ENCODE measurements at regions not wholly inside any gene's neighbourhood (a gene's known extent, or its start where the extent isn't known, plus 50 kb on each side); places are given as distances from the start of the nearest gene placed in this dataset.

GRCh38 chr11:109062445-109062844 lies 359.5 kb upstream of the C11orf87 start:
- no peak overlapping the region for H4K5ac ChIP-seq (ENCODE audit: insufficient read length, low read depth, low read length)
- ChIA-PET POLR2A (ENCODE audit: partially characterized antibody) (no interaction called here), CTCF (ENCODE audit: partially characterized antibody) (interaction anchor here (1.5 kb wide), 1 partner anchor 9 kb away, joined by 4 read pairs; no protein-coding TSS in a partner anchor)
- H2AFZ ChIP-seq (ENCODE audit: low read length), result no peak overlapping the region
- H3K4me1 ChIP-seq (replicated peaks in 1 of 4; ENCODE audit: control insufficient read depth in 3 of 4, insufficient read depth in 4 of 4, low read length in 3 of 4), result no peaks in the 10 kb centered on the region
- no peaks in the 10 kb centered on the region for H3K36me3 ChIP-seq (ENCODE audit: control insufficient read depth in 2 of 4, insufficient read depth in 4 of 4, low read length in 3 of 4)
- H3K9ac ChIP-seq (replicated peaks in 1 of 4; ENCODE audit: extremely low read depth in 1 of 4, low read depth in 3 of 4, low read length in 3 of 4), result no peak overlapping the region
- H3K27me3 ChIP-seq (replicated peaks in 1 of 4; ENCODE audit: control insufficient read depth in 3 of 4, extremely low read depth in 1 of 4, insufficient read depth in 3 of 4, low read length in 3 of 4), result peaks cover 1 to 12% (median 12%) of the 10 kb centered on the region in 4 experiments; a peak in 6 of 7 replicates
- no peak overlapping the region for H3K4ac ChIP-seq (replicated peaks; ENCODE audit: insufficient read length, low read depth, low read length)
- no peak for FAIRE-seq
- H2BK20ac ChIP-seq (ENCODE audit: low read length), result no peak overlapping the region
- no peak overlapping the region for H3K18ac ChIP-seq (ENCODE audit: extremely low read depth, low read length)
- H4K8ac ChIP-seq (ENCODE audit: extremely low read depth, insufficient read depth, low read length), result no peak overlapping the region
- H2BK12ac ChIP-seq (ENCODE audit: low read depth, low read length), result no peak overlapping the region
- H2AK5ac ChIP-seq (ENCODE audit: low read depth, low read length), result no peak overlapping the region
- H2BK120ac ChIP-seq (replicated peaks; ENCODE audit: low read depth, low read length), result no peak overlapping the region
- H3K14ac ChIP-seq (ENCODE audit: insufficient read length), result no peak overlapping the region
- no peaks in the 10 kb centered on the region for H3K79me2 ChIP-seq (ENCODE audit: control insufficient read depth in 1 of 2, insufficient read depth in 2 of 2, low read length in 2 of 2)
- H3K23ac ChIP-seq (ENCODE audit: insufficient read length), result no peak overlapping the region
- H4K91ac ChIP-seq (replicated peaks; ENCODE audit: insufficient read length, low read length), result no peak overlapping the region
- H3K27ac ChIP-seq (ENCODE audit: low read depth, low read length), result no peak overlapping the region
- WGBS, 2 experiments (ENCODE audit: extremely low coverage in 1 of 2, insufficient coverage in 1 of 2, insufficient read length in 1 of 2, insufficient replicate concordance in 2 of 2, low coverage in 1 of 2, low lambda C conversion rate in 2 of 2, missing lambda C conversion rate in 1 of 2), result 93% methylated on average over 2 of the region's 2 CpGs; no CpG with 5 or more reads in 1 of the 2 experiments
- H3K4me3 ChIP-seq (ENCODE audit: extremely low read depth in 1 of 4, insufficient read depth in 2 of 4, low read depth in 3 of 4, low read length in 4 of 4), result no peak overlapping the region
- H3K23me2 ChIP-seq (ENCODE audit: low read depth, low read length), result no peaks in the 10 kb centered on the region
- H2BK5ac ChIP-seq (ENCODE audit: low read depth, low read length), result no peak overlapping the region
- no peak overlapping the region for H3K56ac ChIP-seq (replicated peaks; ENCODE audit: insufficient read length, low read depth, low read length)
- no peak overlapping the region for H2BK15ac ChIP-seq (ENCODE audit: low read length)
- no peaks in the 10 kb centered on the region for H4K20me1 ChIP-seq (replicated peaks in 1 of 2; ENCODE audit: control insufficient read depth in 1 of 2, insufficient read depth in 2 of 2, low read length in 2 of 2)
- H3K9me3 ChIP-seq (ENCODE audit: insufficient read depth in 2 of 2, low read depth in 1 of 2, low read length in 1 of 2), result no peaks in the 10 kb centered on the region
- no peak for DNase-seq (ENCODE audit: low read depth in 1 of 2, low spot score in 2 of 2)
- no peaks in the 10 kb centered on the region for H3K79me1 ChIP-seq (ENCODE audit: low read depth, low read length)
- no peak overlapping the region for H3K4me2 ChIP-seq (ENCODE audit: insufficient read depth in 1 of 2, low read depth in 2 of 2, low read length in 2 of 2)
- TF ChIP-seq GABPA (IDR thresholded peaks at IDR 0.05; ENCODE audit: borderline replicate concordance, insufficient read depth, low read length) (no peak), ATF3 (IDR thresholded peaks at IDR 0.05; ENCODE audit: insufficient read depth, low read depth, low read length) (no peak), RNF2 (IDR thresholded peaks at IDR 0.05; ENCODE audit: borderline replicate concordance, low read depth, low read length, missing control alignments, poor library complexity, severe bottlenecking) (no peak), ZNF274 (IDR thresholded peaks at IDR 0.05; ENCODE audit: borderline replicate concordance, extremely low read depth, low read length) (no peak), KDM1A (IDR thresholded peaks at IDR 0.05; ENCODE audit: borderline replicate concordance, low read length) (no peak), CREB1 (IDR thresholded peaks at IDR 0.05) (no peak), YY1 (IDR thresholded peaks at IDR 0.05; ENCODE audit: low read depth, low read length) (no peak), RBBP5 (IDR thresholded peaks at IDR 0.05; ENCODE audit: borderline replicate concordance, low read depth, low read length) (no peak), SP2 (IDR thresholded peaks at IDR 0.05; ENCODE audit: low read length) (no peak), JUN (IDR thresholded peaks at IDR 0.05; ENCODE audit: low read depth, low read length) (no peak), BCL11A (IDR thresholded peaks at IDR 0.05; ENCODE audit: low read depth in 2 of 2, low read length in 2 of 2) (no peak), TCF12 (IDR thresholded peaks at IDR 0.05; ENCODE audit: low read depth, low read length) (no peak), POU5F1 (IDR thresholded peaks at IDR 0.05; ENCODE audit: low read depth, low read length) (no peak)
